ENCODE measurements at regions not wholly inside any gene's neighbourhood (a gene's known extent, or its start where the extent isn't known, plus 50 kb on each side); places are given as distances from the start of the nearest gene placed in this dataset.
"Not testable (repeated sequence)": the region's sequence is repeated elsewhere in the genome, so short reads cannot be mapped to it uniquely, and the experiment has no call there.

- H3K9me3 Mint-ChIP-seq; H3K4me1 ChIP-seq (ENCODE audit: insufficient read depth, low read length); DNase-seq; H3K4me3 Mint-ChIP-seq; POLR2A ChIA-PET; H3K27me3 ChIP-seq (ENCODE audit: insufficient read depth, low read length, poor library complexity, severe bottlenecking); H3K27ac ChIP-seq (ENCODE audit: low read depth, low read length); H3K9me3 ChIP-seq (ENCODE audit: low read length); H3K36me3 ChIP-seq (ENCODE audit: insufficient read depth, low read length); H3K36me3 Mint-ChIP-seq; H3K4me1 Mint-ChIP-seq; H3K4me3 ChIP-seq (ENCODE audit: low read length): not testable (repeated sequence)
- CTCF ChIA-PET: interaction anchor here (0.8 kb wide), 1 partner anchor 30 kb away, joined by 3 read pairs; no protein-coding TSS in a partner anchor
- Mint-ChIP-seq H3K27me3 (peaks cover 7 to 23% of the 10 kb centered on the region in 2 donors), H3K27ac (peak overlapping the region in 1 of 8 donors; percentile 4)
Measured at GRCh38 chr5:54389399-54389798, 66.1 kb upstream of the HSPB3 start.

GRCh38 chr5:54388811-54389210 is 66.7 kb upstream of the HSPB3 start:
- peaks cover 0 to 4% (median 0%) of the 10 kb centered on the region in 3 donors for H3K36me3 Mint-ChIP-seq
- no peak overlapping the region for H3K4me3 Mint-ChIP-seq
- H3K9me3 Mint-ChIP-seq: no peaks in the 10 kb centered on the region
- H3K27ac Mint-ChIP-seq: no peak overlapping the region
- no peaks in the 10 kb centered on the region for H3K4me1 Mint-ChIP-seq
- ChIA-PET POLR2A (no interaction called here), CTCF (no interaction called here)
- no peaks in the 10 kb centered on the region for H3K36me3 ChIP-seq (ENCODE audit: insufficient read depth, low read length)
- H3K4me3 ChIP-seq (ENCODE audit: low read length): no peak overlapping the region
- no peak overlapping the region for H3K27ac ChIP-seq (ENCODE audit: low read depth, low read length)
- no peaks in the 10 kb centered on the region for H3K9me3 ChIP-seq (ENCODE audit: low read length)
- H3K27me3 Mint-ChIP-seq: peaks cover 8 to 27% of the 10 kb centered on the region in 2 donors
- no peaks in the 10 kb centered on the region for H3K27me3 ChIP-seq (ENCODE audit: insufficient read depth, low read length, poor library complexity, severe bottlenecking)
- no peaks in the 10 kb centered on the region for H3K4me1 ChIP-seq (ENCODE audit: insufficient read depth, low read length)
- DNase-seq: no peak

- POLR2A ChIA-PET: no interaction called here
- H3K27me3 Mint-ChIP-seq: peaks cover 10 to 31% of the 10 kb centered on the region in 2 donors
- no peak for DNase-seq
- H3K36me3 Mint-ChIP-seq: peaks cover 0 to 4% (median 2%) of the 10 kb centered on the region in 3 donors
- no peaks in the 10 kb centered on the region for H3K9me3 Mint-ChIP-seq
- Histone ChIP-seq H3K4me3 (ENCODE audit: low read length) (no peak overlapping the region), H3K27me3 (ENCODE audit: insufficient read depth, low read length, poor library complexity, severe bottlenecking) (no peaks in the 10 kb centered on the region), H3K36me3 (ENCODE audit: insufficient read depth, low read length) (no peaks in the 10 kb centered on the region), H3K4me1 (ENCODE audit: insufficient read depth, low read length) (no peaks in the 10 kb centered on the region), H3K27ac (ENCODE audit: low read depth, low read length) (no peak overlapping the region), H3K9me3 (ENCODE audit: low read length) (no peaks in the 10 kb centered on the region)
- CTCF ChIA-PET: no interaction called here
- no peaks in the 10 kb centered on the region for H3K4me1 Mint-ChIP-seq
- H3K27ac Mint-ChIP-seq: peak overlapping the region in 1 of 8 donors; percentile 12
- H3K4me3 Mint-ChIP-seq: no peak overlapping the region
Measured at GRCh38 chr5:54388409-54388808, 67.1 kb upstream of the HSPB3 start.

GRCh38 chr5:54387659-54388232 is 67.8 kb upstream of the HSPB3 start:
- ChIA-PET POLR2A (no interaction called here), CTCF (no interaction called here)
- Mint-ChIP-seq H3K4me1 (no peaks in the 10 kb centered on the region), H3K27ac (no peak overlapping the region), H3K4me3 (no peak overlapping the region), H3K36me3 (peaks cover 0 to 2% (median 0%) of the 10 kb centered on the region in 3 donors), H3K9me3 (no peaks in the 10 kb centered on the region), H3K27me3 (peaks cover 10 to 34% of the 10 kb centered on the region in 2 donors)
- Histone ChIP-seq H3K36me3 (ENCODE audit: insufficient read depth, low read length) (no peaks in the 10 kb centered on the region), H3K9me3 (ENCODE audit: low read length) (no peaks in the 10 kb centered on the region), H3K4me1 (ENCODE audit: insufficient read depth, low read length) (no peaks in the 10 kb centered on the region), H3K4me3 (ENCODE audit: low read length) (no peak overlapping the region), H3K27ac (ENCODE audit: low read depth, low read length) (no peak overlapping the region), H3K27me3 (ENCODE audit: insufficient read depth, low read length, poor library complexity, severe bottlenecking) (no peaks in the 10 kb centered on the region)
- DNase-seq: no peak

GRCh38 chr5:54387031-54387430 is 68.5 kb upstream of the HSPB3 start:
- Histone ChIP-seq H3K27me3 (ENCODE audit: insufficient read depth, low read length, poor library complexity, severe bottlenecking) (no peaks in the 10 kb centered on the region), H3K36me3 (ENCODE audit: insufficient read depth, low read length) (no peaks in the 10 kb centered on the region), H3K4me3 (ENCODE audit: low read length) (no peak overlapping the region), H3K4me1 (ENCODE audit: insufficient read depth, low read length) (no peaks in the 10 kb centered on the region), H3K9me3 (ENCODE audit: low read length) (no peaks in the 10 kb centered on the region), H3K27ac (ENCODE audit: low read depth, low read length) (no peak overlapping the region)
- CTCF ChIA-PET: no interaction called here
- DNase-seq: no peak
- Mint-ChIP-seq H3K36me3 (peaks cover 0 to 2% (median 0%) of the 10 kb centered on the region in 3 donors), H3K27ac (no peak overlapping the region), H3K9me3 (no peaks in the 10 kb centered on the region), H3K4me1 (no peaks in the 10 kb centered on the region), H3K4me3 (no peak overlapping the region), H3K27me3 (peaks cover 10 to 34% of the 10 kb centered on the region in 2 donors)
- POLR2A ChIA-PET: no interaction called here

GRCh38 chr5:54385994-54386393 is 69.5 kb upstream of the HSPB3 start:
- POLR2A ChIA-PET: no interaction called here
- Histone ChIP-seq H3K27me3 (ENCODE audit: insufficient read depth, low read length, poor library complexity, severe bottlenecking) (no peaks in the 10 kb centered on the region), H3K9me3 (ENCODE audit: low read length) (no peaks in the 10 kb centered on the region), H3K27ac (ENCODE audit: low read depth, low read length) (no peak overlapping the region), H3K4me3 (ENCODE audit: low read length) (no peak overlapping the region), H3K36me3 (ENCODE audit: insufficient read depth, low read length) (no peaks in the 10 kb centered on the region), H3K4me1 (ENCODE audit: insufficient read depth, low read length) (no peaks in the 10 kb centered on the region)
- CTCF ChIA-PET: no interaction called here
- Mint-ChIP-seq H3K9me3 (no peaks in the 10 kb centered on the region), H3K4me3 (no peak overlapping the region), H3K27ac (no peak overlapping the region), H3K4me1 (no peaks in the 10 kb centered on the region), H3K36me3 (peaks cover 0 to 2% (median 0%) of the 10 kb centered on the region in 3 donors), H3K27me3 (peaks cover 10 to 34% of the 10 kb centered on the region in 2 donors)
- no peak for DNase-seq

- Mint-ChIP-seq H3K27me3 (peaks cover 10 to 43% of the 10 kb centered on the region in 2 donors), H3K9me3 (no peaks in the 10 kb centered on the region), H3K36me3 (peaks cover 0 to 2% (median 0%) of the 10 kb centered on the region in 3 donors), H3K4me3 (no peak overlapping the region), H3K27ac (no peak overlapping the region), H3K4me1 (no peaks in the 10 kb centered on the region)
- H3K36me3 ChIP-seq (ENCODE audit: insufficient read depth, low read length): no peaks in the 10 kb centered on the region
- ChIA-PET CTCF (no interaction called here), POLR2A (no interaction called here)
- H3K4me1 ChIP-seq (ENCODE audit: insufficient read depth, low read length): no peaks in the 10 kb centered on the region
- H3K9me3 ChIP-seq (ENCODE audit: low read length): no peaks in the 10 kb centered on the region
- H3K4me3 ChIP-seq (ENCODE audit: low read length): no peak overlapping the region
- no peak for DNase-seq
- no peaks in the 10 kb centered on the region for H3K27me3 ChIP-seq (ENCODE audit: insufficient read depth, low read length, poor library complexity, severe bottlenecking)
- H3K27ac ChIP-seq (ENCODE audit: low read depth, low read length): no peak overlapping the region
Measured at GRCh38 chr5:54384356-54384933, 71.1 kb upstream of the HSPB3 start.

GRCh38 chr5:54383941-54384340 is 71.6 kb upstream of the HSPB3 start:
- Histone ChIP-seq H3K36me3 (ENCODE audit: insufficient read depth, low read length) (no peaks in the 10 kb centered on the region), H3K27ac (ENCODE audit: low read depth, low read length) (no peak overlapping the region), H3K4me1 (ENCODE audit: insufficient read depth, low read length) (no peaks in the 10 kb centered on the region), H3K27me3 (ENCODE audit: insufficient read depth, low read length, poor library complexity, severe bottlenecking) (no peaks in the 10 kb centered on the region), H3K9me3 (ENCODE audit: low read length) (no peaks in the 10 kb centered on the region), H3K4me3 (ENCODE audit: low read length) (no peak overlapping the region)
- Mint-ChIP-seq H3K27me3 (peaks cover 10 to 48% of the 10 kb centered on the region in 2 donors), H3K9me3 (peaks cover 0 to 2% (median 0%) of the 10 kb centered on the region in 5 donors), H3K4me1 (no peaks in the 10 kb centered on the region), H3K36me3 (peaks cover 0 to 2% (median 0%) of the 10 kb centered on the region in 3 donors), H3K4me3 (no peak overlapping the region), H3K27ac (no peak overlapping the region)
- no peak for DNase-seq
- CTCF ChIA-PET: no interaction called here
- POLR2A ChIA-PET: no interaction called here
